Erythroblast (primary cell): ENCODE measurements at regions not wholly inside any gene's neighbourhood (a gene's known extent, or its start where the extent isn't known, plus 50 kb on each side); places are given as distances from the start of the nearest gene placed in this dataset.

ENCODE experiments used
- DNase-seq, 2 experiments: peaks; one replicate each; lab custom pipeline; 2025; lab: John Stamatoyannopoulos, UW
- GATA1 ChIP-seq: IDR thresholded peaks from 2 replicates; pipeline ENCODE4 v1.6.1; 2011; ENCODE audit warnings: low read depth, mild to moderate bottlenecking, control low read depth, low read length, moderate library complexity
- POLR2A ChIP-seq: IDR thresholded peaks from 2 replicates; pipeline ENCODE4 v1.6.1; 2011; ENCODE audit warnings: mild to moderate bottlenecking, low read length

DNA sequence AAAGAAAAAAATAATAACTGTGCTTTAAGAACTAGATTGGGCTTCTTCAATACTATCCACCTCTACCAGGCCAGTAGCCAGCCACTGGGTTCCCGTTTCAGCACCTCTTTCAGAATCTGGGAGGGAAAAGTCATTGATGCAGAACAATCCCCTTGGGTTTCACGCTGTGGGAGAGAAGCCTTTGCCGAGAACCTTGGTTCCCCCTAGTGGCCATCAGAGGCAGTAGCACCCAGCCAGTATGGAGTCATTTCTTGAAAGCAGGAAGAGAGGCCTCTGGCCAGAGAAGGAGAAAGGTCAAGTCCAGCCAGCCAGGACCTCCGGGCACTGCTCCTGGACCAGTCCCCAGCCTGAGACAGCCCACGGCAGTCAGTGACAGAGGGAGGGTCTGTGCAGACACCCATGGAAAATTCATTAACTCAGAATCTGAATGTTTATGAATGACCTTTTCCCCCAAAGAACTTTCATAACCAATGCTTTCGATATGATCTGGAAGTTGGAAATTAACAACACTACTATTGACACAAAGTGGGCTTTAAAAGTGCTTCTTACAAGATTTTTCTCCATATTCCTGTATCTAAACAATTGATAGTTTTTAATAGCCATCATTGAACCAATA is 51.2 kb upstream of the CDH5 start:
- no peak for TF ChIP-seq GATA1
- TF ChIP-seq POLR2A = no peak
- peak; percentile 49 to 70 for DNase-seq

DNA sequence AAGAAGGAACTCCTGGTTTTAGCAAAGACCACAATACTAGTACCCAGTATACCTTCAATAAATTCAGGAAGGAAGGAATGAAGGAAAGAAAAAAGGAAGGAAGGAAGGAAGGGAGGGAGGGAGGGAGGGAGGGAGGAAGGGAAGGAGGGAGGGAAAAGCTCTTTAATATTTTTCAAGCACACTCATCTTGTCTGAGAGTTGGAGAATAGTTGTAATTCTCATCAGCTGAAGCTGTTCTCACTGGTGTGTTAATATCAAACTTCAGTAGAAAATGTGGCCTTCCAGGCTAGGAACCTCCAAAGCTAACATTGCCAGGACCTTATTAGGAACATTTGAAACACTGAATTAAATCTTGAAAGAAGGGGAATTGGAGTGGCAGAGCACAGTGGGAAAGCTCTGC is 55.2 kb upstream of the CDH5 start:
- TF ChIP-seq GATA1 (no peak), POLR2A (no peak)
- DNase-seq = no peak

DNA sequence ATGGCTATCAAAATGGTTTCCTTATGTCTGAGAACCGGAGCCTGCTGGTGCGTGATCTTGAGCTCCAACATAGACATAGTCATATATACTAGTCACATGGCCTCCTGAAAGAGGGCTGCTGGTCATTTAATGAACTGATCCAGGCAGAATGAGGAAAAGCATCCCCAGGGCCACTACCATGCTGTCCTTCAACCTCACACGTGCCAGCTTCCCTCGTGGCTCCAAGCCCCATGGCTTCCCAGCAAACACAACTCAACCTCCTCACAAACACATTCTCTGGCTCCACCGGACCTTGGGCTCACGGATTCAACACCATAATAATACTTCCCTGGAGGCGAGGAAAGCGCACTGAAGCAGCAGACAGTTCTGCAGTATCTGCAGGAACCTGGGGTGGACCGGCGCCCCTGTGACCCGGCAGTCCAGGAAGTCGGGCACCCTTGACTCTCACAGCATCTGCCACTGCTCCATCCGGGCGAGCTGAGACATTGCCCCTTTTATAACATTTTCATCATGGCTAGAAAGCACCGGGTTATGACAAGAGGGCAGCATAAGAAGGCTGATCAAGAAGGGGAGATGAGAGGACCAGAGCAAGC is 57.2 kb upstream of the CDH5 start:
- TF ChIP-seq GATA1 = no peak
- TF ChIP-seq POLR2A = no peak

DNA sequence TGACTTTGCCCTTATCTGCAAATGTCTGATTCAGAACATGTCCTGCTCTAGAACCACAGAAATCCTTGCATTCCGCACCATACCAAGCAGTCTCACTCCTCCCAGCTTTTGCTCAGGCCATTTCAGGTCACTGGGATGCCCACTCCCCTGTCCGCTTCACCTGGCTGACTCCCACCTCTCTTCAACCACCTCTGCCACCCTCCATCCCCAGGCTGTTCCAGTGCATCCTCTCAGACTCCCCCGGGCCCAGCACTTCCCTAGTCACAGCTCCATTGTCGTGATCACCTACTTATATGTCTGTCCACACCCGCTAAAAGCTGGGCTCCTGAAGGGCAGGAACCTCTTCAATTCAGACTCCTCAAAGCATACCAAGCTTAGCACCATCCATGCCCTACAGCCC is 58.4 kb upstream of the CDH5 start:
- DNase-seq = no peak
- TF ChIP-seq GATA1 (no peak), POLR2A (no peak)

More for the DNA sequence above, 57.2 kb upstream of the CDH5 start:
- DNase-seq = no peak

DNA sequence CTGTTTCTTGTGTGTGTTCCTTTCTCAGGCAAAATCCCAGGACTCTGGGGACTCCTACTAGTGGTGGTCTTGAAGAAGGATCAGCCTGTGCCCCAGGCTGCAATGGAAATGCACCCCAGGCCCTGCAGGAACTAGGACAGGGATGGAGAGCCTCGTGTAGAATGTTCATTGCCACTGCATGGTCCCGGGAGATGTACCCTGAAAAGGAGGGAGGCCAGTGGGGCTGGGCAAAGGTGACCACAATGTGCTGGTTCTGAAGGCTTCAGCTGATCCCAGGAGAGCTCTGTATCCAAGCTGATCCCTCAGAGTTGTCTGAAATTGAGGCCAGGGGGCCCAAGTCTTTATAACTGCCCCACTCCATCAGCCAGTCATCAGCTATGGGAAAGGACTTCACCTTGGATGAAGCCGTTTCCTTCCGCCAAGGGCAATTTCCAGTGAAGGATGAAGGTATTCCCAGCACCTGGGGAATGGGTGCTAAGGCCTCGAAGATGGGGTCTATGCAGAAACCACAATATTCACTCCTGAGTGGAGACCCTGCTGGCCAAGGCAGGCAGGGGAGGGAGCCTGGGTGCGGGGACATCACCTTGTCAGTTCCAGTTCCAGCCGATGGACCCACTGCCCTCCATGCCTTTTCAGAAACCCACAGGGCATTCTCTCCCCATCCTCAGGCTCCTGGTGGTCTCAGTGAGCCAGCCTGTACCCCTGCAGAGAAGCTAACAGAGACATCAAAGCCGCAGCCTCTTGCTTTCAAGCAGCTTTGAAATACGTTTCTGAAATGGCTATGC is 59.9 kb upstream of the CDH5 start:
- DNase-seq = no peak
- no peak for TF ChIP-seq GATA1
- no peak for TF ChIP-seq POLR2A

DNA sequence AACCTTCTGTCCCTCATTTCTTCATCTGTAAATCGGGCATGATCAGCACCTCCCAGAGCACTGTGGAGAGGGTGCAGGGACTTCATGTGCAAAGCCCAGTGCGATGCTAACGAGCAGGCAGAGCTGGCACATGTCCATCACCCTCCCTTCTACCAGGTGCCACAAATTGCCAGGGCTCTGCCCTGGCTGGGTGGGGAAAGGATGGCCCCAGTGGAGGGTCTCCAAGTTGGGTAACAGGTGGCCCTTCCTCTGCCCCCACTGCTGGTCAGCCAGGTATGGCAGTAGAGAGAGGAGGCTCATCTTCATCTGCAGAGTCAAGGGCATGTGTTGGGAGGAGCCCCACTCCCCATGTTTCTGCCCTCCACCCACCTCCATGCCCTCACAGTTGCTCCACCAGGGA is 61.5 kb upstream of the CDH5 start:
- DNase-seq = no peak
- TF ChIP-seq POLR2A (no peak), GATA1 (no peak)

DNA sequence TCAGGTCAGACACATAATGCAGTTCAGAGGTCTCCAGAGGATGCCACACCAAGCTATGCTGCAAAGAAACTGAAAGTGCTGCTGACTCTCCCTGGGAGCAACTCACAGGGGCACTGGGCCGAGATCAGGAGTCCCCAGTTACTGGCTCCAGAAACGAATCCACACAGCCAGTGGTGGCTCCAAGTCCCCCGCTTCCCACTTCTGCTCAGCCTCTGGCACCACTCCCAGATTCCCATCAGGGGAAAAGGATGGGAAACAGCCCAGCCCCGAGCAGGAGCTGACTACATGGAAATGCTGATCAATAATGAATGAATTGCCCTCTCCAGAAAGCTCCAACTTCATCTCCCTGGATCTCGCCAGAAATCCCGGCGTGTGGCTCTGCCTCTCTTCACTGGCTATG is 62.3 kb upstream of the CDH5 start:
- no peak for DNase-seq
- TF ChIP-seq GATA1 (no peak), POLR2A (no peak)

DNA sequence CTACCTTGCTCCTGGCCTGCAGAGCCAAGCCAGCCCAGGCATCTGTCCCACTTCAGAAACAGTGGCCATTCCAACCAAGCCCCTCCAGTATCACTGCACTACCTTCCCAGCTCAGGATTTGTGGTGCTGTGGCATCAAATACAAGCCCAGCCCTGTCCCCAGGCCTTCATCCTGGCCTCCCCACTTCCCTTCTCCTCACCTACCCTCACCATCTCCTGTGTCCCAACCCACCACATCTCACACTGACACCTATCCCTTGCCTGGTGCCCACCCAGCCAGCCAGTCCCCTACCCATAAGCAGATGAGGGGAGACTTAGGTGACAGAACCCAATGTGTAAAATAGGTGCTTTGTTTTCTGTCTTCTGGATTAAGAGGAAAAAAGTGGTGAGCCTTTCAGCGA is 66.0 kb upstream of the CDH5 start:
- TF ChIP-seq POLR2A (no peak), GATA1 (no peak)
- DNase-seq = no peak

DNA sequence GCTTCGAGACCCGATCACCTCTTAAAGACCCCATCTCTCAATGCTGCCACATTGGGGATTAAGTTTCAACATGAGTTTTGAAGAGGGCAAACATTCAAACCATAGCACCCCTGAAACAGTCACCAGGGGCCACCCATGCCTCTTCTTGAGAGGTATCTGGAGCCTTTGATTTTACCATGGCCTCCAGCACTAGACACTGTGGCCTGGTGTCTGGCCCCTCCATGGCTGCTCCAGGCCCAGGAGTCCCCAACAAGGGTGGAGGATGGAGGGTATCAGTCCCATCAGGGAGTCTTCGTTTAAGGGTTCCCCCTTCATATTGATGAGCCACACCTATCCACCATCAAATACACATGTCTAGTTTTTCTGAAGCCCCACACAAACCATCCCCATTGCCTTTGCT is 66.5 kb upstream of the CDH5 start:
- TF ChIP-seq POLR2A = no peak
- no peak for TF ChIP-seq GATA1
- no peak for DNase-seq

DNA sequence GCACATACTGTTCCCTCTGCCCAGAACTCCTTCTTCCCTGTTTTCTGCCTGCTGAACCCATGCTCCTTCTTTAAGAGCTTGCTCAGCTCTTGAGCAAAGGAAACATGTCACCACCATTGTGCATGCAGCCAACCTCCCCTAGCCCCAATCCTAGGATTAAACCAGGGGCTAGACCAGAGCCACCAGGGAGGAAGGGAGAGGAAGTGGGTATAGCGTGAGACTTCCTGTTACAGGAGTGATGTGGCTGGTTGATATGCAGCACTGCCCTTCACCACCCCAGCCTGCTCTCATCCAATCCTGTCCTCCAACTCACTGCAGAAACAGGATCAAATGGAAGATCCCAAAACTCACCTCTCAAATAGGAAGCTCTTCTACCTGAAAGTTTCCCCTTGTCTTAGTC is 67.1 kb upstream of the CDH5 start:
- DNase-seq = no peak
- TF ChIP-seq POLR2A = no peak
- no peak for TF ChIP-seq GATA1

DNA sequence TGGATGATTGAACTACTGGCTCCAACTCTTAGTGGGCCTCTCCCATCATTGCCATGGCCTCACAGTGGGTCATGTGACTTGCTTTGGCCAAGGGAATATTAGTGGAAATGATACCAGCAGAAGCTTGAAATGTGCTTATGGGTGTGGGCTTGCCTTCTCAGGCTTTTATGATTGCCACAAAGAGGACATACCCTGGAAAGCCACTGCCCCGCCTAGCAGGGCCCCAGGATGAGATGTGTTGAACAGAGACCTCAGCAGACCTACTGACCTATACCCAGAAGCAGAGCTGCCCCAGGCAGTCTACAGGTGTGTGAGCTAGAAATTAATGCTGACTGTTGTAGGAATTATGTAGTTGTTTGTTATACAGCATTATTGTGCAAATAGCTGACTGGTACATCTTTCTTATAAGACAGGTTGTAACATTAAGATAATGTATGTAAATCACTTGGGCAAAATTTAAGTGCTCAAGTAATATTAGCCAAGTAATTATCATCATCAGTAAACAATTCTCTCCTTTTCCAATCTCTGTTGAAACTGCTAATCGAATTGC is 67.8 kb upstream of the CDH5 start:
- no peak for TF ChIP-seq POLR2A
- TF ChIP-seq GATA1 = no peak

DNA sequence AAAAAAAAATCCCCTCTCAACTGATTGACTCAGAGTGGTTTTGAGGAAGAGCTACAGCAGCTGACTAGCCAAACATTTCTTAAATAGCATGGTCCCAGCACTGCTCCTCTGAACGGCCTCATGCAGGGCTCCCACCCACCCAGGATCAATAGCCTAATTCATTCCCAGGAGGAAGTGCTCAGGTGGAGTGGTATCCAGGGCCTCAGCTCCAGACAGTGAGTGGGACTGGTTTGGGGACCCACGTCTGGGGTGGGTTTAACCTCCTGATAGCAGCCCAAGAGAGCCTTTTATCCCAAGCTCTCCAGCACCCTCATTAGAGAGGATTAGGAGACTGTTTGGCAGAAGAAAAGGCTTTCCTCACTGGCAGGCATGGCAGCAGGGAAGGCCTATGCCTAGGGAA is 68.5 kb upstream of the CDH5 start:
- TF ChIP-seq POLR2A (no peak), GATA1 (no peak)
- DNase-seq = no peak

More for the DNA sequence above, 67.8 kb upstream of the CDH5 start:
- DNase-seq = no peak

DNA sequence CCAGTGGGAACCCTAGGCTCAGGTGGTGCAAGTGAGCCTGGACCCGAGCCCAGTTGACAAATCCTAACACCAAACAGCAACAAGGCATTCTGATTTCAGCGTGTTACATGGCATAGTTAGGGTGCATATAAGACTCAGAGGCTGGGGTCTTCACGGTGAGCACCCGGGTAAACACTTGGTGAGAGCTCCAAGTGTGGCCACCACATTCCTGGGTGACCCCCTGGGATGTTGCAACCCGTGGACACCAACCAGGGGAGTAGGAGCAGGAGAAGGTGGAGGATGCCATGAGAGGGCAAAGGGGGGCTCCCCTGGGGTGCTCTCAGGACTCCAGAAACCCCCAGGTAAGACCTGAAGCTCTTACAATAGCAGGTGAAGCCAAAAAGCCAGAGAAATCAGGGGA is 69.9 kb upstream of the CDH5 start:
- DNase-seq = no peak
- TF ChIP-seq POLR2A = no peak
- TF ChIP-seq GATA1 = no peak
